ENCODE measurements at regions not wholly inside any gene's neighbourhood (a gene's known extent, or its start where the extent isn't known, plus 50 kb on each side); places are given as distances from the start of the nearest gene placed in this dataset.

DNA sequence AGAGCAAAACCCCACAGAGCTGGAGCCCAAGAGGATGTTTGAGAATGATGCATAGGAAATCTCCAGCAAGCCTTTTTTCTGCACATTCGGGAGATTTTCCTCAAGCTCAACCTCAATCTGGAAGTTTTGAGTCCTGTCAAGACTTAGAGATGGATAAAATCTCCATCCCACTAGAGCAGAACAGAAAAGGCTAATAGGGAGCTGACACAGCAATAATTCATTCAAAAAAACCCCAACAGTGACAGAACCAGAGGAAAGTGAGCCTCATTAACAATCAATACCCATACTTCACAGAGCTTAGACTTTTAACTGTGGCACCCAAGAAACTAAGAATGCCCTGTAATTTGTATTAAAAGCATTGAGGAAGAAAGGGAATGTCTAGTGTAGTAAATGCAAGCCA is 115.9 kb upstream of the BDNF start (continued):
- no peak for TF ChIP-seq RCOR1 (conservative IDR thresholded peaks at IDR 0.05; ENCODE audit: low read depth, low read length)
- no peak for TF ChIP-seq NR2F1 (conservative IDR thresholded peaks at IDR 0.05)
- TF ChIP-seq SUPT20H (IDR thresholded peaks at IDR 0.05; ENCODE audit: borderline replicate concordance, control insufficient read depth, low read depth, low read length), result no peak

DNA sequence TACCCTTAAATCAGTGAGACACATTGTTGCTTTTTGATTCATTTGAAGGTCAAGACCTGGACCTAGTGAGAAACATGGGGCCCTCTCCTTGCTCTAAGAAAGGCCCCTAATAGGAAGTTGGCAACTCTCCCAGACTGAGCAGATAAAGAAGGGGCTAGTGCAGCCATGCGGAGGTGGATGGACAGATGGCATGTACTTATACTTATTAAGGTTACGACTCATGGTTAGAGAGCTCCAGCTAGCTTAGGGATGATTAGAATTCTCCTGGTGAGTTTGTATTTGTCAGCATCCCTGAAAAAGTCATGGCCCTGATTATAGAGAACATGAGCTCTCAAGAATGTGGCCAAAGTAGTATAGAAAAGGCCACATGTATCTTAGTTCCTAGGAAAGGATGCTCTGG is 112.1 kb upstream of the BDNF start:
- in situ Hi-C loops (cut with MboI) (no loop called here), intact Hi-C loops (cut with micrococcal nuclease; ENCODE audit: unreplicated experiment) (no loop called here)
- H3K27me3 ChIP-seq (replicated peaks in 1 of 2; ENCODE audit: control insufficient read depth in 2 of 2, insufficient read depth in 2 of 2, low read length in 1 of 2), result no peaks in the 10 kb centered on the region; a peak in 1 of 4 replicates
- H3K4me3 ChIP-seq, result no peak overlapping the region
- POLR2A ChIA-PET, result no interaction called here
- ATAC-seq, result no peak
- H3K4me1 ChIP-seq (ENCODE audit: control insufficient read depth, insufficient read depth, low read length), result no peaks in the 10 kb centered on the region
- H4K20me1 ChIP-seq (ENCODE audit: control insufficient read depth, insufficient read depth), result no peaks in the 10 kb centered on the region
- no peak for FAIRE-seq
- no peaks in the 10 kb centered on the region for H3K79me2 ChIP-seq (ENCODE audit: control insufficient read depth, insufficient read depth, low read length)
- CTCF ChIA-PET, result interaction anchor here (1.3 kb wide), 1 partner anchor 28 kb away, joined by 3 read pairs; no protein-coding TSS in a partner anchor
- no peak overlapping the region for H3K9ac ChIP-seq (ENCODE audit: control insufficient read depth, insufficient read depth, low read length)
- SMC1A ChIA-PET (ENCODE audit: uncharacterized antibody, unreplicated experiment), result interaction anchor here (0.6 to 1.1 kb wide), 2 partner anchors 38 to 242 kb away, joined by 3 to 4 read pairs; no protein-coding TSS in a partner anchor
- no peak for DNase-seq (ENCODE audit: low read depth, low spot score)
- H3K9me3 ChIP-seq (replicated peaks; ENCODE audit: control insufficient read depth, insufficient read depth, low read length), result no peaks in the 10 kb centered on the region
- no peak overlapping the region for H3K27ac ChIP-seq (ENCODE audit: control insufficient read depth, insufficient read depth)
- RAD21 ChIA-PET (ENCODE audit: unreplicated experiment), result no interaction called here
- H2AFZ ChIP-seq (ENCODE audit: control insufficient read depth, low read depth, low read length), result no peak overlapping the region
- no peak overlapping the region for H3K4me2 ChIP-seq (ENCODE audit: control insufficient read depth, insufficient read depth)
- H3K36me3 ChIP-seq (ENCODE audit: control insufficient read depth in 2 of 2, insufficient read depth in 2 of 2, low read length in 1 of 2), result no peaks in the 10 kb centered on the region
- WGBS (ENCODE audit: insufficient coverage, insufficient replicate concordance, low lambda C conversion rate, missing lambda C conversion rate), result 43% methylated on average over 2 of the region's 2 CpGs
- BruUV-seq (replicated peaks), result no TSS peak
- TF ChIP-seq ZNF24 (IDR thresholded peaks at IDR 0.05) (no peak), E2F8 (IDR thresholded peaks at IDR 0.05; ENCODE audit: low read depth, partially characterized antibody) (no peak), MTA3 (IDR thresholded peaks at IDR 0.05; ENCODE audit: borderline replicate concordance, low read length) (no peak), EZH2 (IDR thresholded peaks at IDR 0.05; ENCODE audit: borderline replicate concordance, control insufficient read depth, low read depth, low read length) (no peak), ZSCAN29 (IDR thresholded peaks at IDR 0.05) (no peak), YBX1 (IDR thresholded peaks at IDR 0.05) (no peak), BMI1 (IDR thresholded peaks at IDR 0.05; ENCODE audit: borderline replicate concordance) (no peak), EED (IDR thresholded peaks at IDR 0.05; ENCODE audit: low read depth) (no peak)
- TF ChIP-seq, protein P1, sequence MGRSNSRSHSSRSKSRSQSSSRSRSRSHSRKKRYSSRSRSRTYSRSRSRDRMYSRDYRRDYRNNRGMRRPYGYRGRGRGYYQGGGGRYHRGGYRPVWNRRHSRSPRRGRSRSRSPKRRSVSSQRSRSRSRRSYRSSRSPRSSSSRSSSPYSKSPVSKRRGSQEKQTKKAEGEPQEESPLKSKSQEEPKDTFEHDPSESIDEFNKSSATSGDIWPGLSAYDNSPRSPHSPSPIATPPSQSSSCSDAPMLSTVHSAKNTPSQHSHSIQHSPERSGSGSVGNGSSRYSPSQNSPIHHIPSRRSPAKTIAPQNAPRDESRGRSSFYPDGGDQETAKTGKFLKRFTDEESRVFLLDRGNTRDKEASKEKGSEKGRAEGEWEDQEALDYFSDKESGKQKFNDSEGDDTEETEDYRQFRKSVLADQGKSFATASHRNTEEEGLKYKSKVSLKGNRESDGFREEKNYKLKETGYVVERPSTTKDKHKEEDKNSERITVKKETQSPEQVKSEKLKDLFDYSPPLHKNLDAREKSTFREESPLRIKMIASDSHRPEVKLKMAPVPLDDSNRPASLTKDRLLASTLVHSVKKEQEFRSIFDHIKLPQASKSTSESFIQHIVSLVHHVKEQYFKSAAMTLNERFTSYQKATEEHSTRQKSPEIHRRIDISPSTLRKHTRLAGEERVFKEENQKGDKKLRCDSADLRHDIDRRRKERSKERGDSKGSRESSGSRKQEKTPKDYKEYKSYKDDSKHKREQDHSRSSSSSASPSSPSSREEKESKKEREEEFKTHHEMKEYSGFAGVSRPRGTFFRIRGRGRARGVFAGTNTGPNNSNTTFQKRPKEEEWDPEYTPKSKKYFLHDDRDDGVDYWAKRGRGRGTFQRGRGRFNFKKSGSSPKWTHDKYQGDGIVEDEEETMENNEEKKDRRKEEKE (IDR thresholded peaks at IDR 0.05), result no peak
- TF ChIP-seq, protein P2, sequence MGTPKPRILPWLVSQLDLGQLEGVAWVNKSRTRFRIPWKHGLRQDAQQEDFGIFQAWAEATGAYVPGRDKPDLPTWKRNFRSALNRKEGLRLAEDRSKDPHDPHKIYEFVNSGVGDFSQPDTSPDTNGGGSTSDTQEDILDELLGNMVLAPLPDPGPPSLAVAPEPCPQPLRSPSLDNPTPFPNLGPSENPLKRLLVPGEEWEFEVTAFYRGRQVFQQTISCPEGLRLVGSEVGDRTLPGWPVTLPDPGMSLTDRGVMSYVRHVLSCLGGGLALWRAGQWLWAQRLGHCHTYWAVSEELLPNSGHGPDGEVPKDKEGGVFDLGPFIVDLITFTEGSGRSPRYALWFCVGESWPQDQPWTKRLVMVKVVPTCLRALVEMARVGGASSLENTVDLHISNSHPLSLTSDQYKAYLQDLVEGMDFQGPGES (IDR thresholded peaks at IDR 0.05), result no peak
